ENCODE measurements at regions not wholly inside any gene's neighbourhood (a gene's known extent, or its start where the extent isn't known, plus 50 kb on each side); places are given as distances from the start of the nearest gene placed in this dataset.
"Not testable (repeated sequence)": the region's sequence is repeated elsewhere in the genome, so short reads cannot be mapped to it uniquely, and the experiment has no call there.

DNA sequence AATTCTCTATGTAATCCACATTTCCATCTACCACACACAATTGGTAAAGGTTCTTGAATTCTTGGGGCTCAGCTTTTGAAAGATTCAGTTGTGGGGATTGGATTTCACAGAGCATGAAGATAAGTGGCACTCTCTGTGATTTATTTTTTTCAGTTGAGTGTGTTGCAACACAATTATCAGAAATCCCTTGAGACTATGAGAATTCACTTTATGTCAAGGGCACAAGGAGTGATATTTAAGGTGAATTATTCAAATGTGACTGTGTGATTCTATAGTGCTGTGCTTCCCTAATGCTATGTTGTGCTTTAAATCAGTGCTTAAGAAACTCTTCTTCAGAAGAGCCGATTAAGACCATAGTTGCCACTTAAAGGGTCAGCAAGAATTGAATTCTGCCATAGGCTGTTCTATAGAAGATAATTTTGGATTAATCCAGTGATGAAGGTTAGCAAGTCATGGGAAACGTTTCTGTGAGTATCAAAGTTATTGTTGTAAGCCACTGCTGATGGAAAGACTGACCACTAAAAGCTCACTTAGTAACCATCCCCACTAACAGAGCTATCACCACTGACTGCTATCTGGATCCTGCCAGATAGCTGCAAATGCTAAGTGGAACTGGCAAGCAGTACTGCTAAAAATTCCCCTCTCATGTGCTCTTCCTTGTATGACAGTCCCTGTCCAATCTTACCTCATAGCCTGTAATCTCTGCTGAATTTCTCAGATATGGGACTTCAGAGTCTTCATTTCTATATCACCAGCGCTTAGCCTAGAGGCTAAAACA is 134.0 kb upstream of the SEMA3D start:
- DNase-seq (ENCODE audit: low spot score), result no peak

DNA sequence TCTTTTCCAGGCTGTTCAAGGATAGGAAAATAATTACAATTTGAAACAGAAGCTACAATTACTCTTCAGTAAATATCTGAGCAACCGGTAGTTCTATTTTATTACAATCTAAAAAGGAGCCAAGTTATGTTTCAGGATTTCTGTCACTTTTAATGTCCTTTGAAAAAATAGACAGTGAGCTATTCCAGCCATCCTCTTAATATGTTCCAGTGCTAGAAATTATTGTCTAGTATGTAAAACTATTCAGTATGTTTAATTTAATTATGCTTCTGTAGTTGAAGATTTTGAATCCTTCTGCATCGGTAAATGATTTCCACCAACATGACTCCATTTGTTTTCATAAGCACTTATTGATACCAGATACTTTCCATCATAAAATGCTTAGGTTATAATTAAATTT is 129.6 kb upstream of the SEMA3D start:
- DNase-seq (ENCODE audit: low spot score), result no peak

DNA sequence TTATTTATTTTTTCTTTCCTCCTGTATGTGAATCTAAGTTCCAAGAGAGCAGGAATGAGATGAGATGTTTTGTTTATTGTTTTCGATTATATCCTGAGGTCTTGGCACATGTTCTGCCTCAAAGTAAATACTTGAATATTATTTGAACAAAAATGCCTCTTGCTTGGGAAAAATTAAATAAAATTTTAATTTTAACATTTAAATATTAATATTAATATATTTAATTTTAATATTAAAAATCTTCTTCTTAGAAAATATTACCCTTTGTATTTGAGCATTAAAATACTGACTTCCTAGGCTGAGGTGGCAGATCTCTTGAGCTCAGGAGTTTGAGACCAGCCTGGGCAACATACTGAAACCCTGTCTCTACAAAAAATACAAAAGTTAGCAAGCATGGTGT is 123.4 kb upstream of the SEMA3D start:
- DNase-seq (ENCODE audit: low spot score), result no peak

DNA sequence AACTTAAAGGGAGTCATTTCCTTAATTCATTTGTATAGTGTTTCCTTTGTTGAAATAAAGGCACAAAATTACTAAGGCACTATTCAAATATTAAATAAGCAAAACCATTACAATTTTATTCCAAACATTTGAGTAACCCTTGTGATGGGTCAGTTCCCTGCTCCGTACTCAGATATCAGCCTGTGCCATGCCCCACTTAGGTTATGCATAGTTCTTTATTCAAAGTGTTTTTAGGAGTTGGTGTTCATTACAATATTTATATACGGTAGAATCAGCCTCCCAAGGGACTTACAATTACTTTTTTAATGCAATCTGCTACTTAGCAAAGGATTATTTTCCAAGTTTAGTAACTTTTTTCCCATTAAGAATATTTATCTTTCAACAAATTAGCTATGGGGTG is 119.3 kb upstream of the SEMA3D start:
- no peak for DNase-seq (ENCODE audit: low spot score)

DNA sequence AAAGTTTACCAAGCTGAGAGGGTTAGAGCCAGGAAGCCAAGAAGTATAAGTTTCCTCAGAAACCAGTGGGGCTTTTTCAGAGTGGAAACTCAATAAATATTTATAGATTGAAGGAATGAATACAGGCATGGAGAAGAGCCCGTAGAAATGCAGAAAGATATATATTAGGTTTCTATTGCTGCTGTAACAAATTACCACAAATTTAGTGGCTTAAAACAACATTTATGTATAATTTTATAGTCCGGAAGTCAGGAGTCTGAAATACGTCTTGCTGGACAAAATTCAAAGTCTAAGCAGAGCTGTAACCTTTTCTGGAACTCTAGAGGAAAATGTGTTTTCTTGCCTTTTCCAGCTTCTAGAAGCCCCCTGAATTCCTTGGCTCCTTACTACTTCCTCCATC is 107.3 kb upstream of the SEMA3D start:
- no peak for DNase-seq (ENCODE audit: low spot score)

DNA sequence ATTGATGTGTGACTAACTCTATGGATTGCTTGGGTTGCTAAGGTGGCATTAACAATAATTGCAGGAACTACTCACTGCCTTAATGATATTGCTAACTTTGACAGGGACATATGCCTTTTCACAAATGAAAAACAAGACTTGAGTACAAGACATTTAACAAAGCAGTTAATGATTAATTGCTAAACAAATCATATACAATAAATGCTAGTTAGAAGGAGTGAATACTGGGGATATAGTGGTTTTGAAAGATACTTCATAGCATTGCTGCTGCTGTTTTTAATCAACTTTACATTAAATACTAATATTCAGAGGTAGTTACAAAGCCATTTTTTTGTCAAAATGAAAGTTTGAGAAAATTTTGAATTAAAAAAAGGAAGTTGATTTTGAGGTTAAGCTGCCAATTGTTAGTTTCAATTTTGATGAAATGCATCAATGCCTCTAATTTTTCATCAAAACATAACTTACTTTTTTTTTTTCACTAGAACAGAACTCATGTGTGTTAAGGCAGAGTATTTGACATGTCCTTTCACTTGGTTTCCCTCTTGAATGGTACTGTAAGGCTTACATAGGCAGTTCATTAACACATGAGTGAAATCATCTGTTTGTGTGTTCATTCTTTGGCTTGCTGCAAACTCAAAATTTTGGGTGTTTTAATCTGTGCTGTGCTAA is 106.2 kb upstream of the SEMA3D start:
- no peak for DNase-seq (ENCODE audit: low spot score)

DNA sequence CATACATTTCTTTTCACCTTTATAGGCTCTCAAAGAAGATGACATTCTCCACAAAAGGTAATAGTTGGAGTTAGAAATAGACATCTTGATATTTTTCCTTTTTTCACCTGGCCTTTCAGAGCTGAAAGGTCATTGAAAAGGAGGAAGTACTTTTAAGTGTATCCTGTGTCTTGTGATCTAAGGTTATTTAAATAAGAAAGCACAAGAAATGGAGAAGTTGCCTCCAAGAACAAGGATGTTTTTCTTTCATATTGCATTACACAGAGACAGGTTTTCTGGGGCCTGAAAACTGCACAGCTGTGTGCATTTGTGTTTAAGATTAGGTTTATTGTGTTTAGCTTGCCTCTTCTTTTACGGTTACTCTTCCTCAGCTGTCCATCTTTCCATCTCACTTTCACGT is 103.4 kb upstream of the SEMA3D start:
- DNase-seq (ENCODE audit: low spot score), result no peak

DNA sequence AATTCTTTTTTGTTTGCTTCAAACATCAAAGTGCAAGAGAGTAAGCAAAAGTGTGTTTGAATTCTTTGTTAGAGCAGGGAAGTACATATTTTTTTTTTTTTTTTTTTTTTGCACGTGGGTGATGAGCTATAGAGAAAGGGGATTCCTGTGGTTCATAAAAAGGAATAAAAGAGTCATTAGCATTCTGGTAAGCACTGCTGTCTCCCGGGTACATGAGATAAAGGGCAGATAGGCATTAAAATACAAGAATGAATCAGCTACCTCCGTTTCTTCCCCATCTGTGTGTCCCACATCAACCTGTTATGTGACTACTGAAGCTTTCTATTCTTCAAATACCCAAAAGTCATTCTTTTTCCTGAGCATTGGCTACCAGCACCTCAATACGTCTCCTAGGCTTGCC is 102.4 kb upstream of the SEMA3D start:
- no peak for DNase-seq (ENCODE audit: low spot score)

DNA sequence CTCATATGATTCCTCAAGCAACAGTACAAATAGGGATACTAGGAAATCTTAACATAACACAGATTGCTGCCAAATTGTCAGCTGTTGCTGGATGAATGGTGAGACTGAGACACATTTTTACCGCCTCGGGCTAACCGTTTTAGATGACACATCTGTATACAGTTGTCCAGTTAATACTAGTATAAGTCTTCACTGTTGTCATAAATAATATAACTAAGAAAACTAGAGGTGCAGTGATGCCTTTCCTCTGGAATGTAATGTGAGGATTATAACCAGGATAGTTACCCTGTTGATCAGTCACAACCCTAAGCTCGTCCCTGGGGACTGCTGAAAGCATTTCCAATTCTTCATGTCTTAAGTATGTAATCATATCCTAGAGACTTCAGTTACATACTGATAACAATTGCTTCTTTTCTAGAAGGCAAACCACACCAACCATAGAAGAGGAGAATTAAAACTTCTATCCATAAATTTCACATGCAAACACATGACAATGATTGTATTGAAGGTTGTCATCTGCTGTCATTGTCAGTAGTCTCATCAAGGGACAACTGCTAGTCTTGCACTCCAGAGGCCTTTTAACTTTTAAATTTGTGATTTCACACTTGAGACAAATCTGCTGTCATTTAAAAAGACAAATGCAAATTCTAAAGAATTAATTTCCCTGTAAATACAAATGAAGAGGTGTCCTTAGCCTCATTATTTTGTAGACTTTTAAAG is 100.4 kb upstream of the SEMA3D start:
- no peak for DNase-seq (ENCODE audit: low spot score)

DNA sequence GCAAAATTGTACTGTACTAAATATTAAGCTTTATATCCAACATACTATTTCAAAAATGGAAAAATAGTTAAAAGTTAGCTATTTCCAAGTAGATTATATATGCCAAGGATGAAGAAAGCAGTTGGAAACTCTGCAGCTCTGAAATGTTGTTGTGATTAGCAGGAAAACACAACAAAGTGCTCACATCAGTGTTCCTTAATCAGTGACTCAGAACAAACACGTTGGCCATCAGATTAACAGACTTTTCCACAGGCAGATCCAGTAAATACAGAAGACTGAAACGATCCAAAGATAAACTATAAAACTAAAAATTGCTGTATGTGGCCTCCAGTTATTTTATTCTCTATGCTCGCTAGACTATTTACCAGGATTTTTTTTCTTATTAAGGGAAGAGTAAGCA is 99.6 kb upstream of the SEMA3D start:
- no peak for DNase-seq (ENCODE audit: low spot score)

DNA sequence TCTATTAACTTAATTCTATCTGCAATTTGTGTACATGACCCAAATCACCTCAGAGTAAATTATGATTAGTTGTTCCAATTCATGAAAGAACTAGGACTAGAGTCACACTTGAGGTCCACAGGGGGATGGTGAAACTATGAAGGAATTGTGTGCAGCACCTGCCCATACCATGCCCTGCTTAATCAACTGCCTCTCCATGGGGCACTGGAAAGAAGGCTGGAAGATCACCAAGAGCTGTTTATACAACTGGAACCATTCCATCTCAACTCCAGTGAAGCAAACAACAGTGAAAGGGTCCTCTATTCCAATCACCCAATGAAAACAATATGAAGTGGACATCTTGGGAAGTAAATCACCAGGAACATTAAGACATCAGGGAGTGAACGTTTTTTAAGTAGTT is 98.7 kb upstream of the SEMA3D start:
- peak; percentile 6 for DNase-seq (ENCODE audit: low spot score)

DNA sequence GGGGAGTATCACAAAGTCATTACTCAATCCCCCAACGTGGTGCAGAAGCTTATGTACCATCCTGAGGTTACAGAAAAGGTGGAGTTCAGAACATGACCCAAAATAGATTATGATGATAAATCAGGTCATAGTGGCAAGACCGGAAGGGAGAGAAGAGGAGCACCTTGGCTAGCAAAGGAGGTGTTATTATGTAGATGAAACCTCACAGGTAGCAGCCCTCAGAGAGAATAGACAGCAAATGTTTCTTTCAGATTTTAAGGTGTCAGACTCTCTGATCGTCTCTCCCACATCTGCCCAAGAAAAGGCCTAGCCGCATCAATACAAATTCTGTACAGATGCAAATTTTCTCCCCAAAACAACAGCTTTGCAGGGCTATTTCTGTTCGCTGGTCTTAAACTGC is 88.3 kb upstream of the SEMA3D start:
- DNase-seq (ENCODE audit: low spot score), result no peak

DNA sequence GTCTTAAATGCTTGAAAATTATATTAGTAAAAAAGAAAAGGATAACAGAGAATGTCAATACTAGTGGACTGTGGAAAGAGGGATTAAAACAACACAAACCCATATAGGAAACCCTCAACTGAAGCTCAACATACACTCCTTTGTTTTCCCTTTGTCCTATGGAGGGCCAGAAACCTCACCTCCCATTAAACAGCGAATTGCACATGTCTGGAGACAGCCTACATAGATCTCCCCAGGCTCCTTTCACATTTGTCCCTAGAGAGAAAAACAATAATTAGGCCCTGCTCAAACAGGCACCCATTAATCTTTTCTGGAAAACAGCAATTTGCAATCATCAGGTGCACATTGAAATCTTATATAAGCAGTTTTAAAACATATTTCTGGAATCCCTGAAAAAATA is 87.6 kb upstream of the SEMA3D start:
- no peak for DNase-seq (ENCODE audit: low spot score)

DNA sequence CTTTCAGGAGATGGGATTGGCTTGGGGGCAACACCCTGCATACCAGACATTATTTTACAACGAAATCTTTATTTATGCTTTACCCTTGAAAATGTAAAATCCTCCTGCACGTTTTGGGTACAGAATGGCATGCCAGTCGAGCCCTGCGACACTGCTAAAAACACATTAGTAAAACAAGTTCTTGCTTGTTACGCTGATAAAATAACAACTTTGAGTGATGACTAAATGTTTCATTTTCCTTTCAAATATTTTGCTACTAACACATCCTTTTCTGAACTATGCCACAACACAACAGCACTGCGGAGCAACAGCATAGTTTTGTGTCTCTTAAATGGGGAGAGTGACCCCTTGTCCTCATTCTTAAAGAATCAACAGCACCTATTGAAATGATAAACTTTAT is 76.0 kb upstream of the SEMA3D start:
- no peak for DNase-seq (ENCODE audit: low spot score)

DNA sequence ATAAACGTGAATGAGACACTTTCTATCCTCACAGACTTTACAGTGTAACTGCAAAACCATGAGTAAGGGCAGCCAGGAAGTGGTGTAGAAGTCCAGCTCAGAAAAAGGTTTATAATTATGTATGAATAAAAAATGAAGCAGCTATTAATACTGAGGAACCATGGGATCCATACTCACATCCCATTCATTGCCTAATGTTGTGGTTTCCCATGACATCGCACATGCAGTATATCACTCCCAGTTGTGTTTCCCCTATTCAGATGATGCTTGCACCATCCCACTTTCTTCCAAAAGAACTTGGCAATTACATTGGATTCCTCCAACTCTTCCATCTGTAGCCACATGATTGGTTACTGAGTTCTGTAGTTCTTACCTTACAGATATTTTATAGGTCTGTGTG is 74.5 kb upstream of the SEMA3D start:
- no peak for DNase-seq (ENCODE audit: low spot score)

DNA sequence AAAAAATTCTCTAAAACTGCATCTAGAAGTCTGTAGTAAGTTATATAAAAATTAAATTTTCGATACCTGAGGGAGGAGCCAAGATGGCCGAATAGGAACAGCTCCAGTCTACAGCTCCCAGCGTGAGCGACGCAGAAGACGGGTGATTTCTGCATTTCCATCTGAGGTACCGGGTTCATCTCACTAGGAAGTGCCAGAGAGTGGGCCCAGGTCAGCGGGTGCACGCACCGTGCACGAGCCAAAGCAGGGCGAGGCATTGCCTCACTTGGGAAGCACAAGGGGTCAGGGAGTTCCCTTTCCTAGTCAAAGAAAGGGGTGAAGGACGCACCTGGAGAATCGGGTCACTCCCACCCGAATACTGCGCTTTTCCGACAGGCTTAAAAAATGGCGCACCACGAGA is 62.9 kb upstream of the SEMA3D start:
- not testable (repeated sequence) for DNase-seq (ENCODE audit: low spot score)

DNA sequence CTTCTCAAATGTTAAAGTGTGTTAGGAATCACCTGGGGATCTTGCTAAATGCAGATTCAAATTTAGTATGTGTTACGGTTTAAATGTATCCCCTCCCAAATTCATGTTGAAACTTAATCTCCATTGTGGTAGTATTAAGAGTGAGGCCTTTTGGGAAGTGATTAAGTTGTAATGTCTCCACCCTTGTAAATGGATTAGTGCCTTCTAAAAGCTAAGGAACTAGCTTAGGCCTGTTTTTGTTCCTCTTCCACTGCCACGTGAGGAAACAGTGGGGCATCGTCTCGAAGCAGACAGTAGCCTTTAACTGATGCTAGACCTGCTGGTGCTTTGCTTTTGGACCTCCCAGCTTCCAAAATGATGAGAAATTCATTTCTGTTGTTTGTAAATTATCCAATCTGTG is 52.3 kb upstream of the SEMA3D start:
- DNase-seq (ENCODE audit: low spot score), result no peak

DNA sequence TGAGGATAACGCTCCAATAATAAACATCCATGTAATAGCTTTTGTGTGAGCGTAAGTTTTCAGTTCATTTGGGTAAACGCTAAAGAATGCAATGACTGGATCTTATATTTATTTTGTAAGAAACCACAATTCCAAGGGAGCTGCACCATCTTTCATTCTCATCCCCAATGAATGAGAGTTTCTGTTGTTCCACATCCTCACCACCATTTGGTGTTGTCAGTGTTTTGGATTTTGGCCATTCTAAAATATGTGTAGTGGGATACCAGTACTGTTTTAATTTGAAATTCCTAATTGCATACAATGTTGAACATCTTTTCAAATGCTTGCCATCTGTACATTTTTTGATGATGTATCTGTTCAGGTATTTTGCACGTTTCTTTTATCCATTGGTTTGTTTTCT is 50.9 kb upstream of the SEMA3D start:
- DNase-seq (ENCODE audit: low spot score), result no peak

Measured in globus pallidus (tissue), 1 donor.